Immature natural killer cell (primary cell): ENCODE measurements at regions not wholly inside any gene's neighbourhood (a gene's known extent, or its start where the extent isn't known, plus 50 kb on each side); places are given as distances from the start of the nearest gene placed in this dataset.

Experiments used
- DNase-seq, 3 donors: peaks; one replicate each; pipeline ENCODE4 v3.0.0; 2022; ENCODE audit warnings: mixed read lengths in 1 of 3
- H3K27ac Mint-ChIP-seq, 6 donors: one replicate each; pipeline ENCODE4 v1.8.0; 2020; ENCODE audit warnings: mixed read lengths in 6 of 6, mild to moderate bottlenecking in 5 of 6, inconsistent platforms in 4 of 6, moderate library complexity in 3 of 6
- H3K27me3 Mint-ChIP-seq, 3 donors: one replicate each; pipeline ENCODE4 v1.8.0; 2020 to 2021; ENCODE audit warnings: low read depth in 3 of 3, mild to moderate bottlenecking in 3 of 3, mixed read lengths in 3 of 3, moderate library complexity in 3 of 3, inconsistent platforms in 1 of 3
- H3K36me3 Mint-ChIP-seq, 3 donors: one replicate each; pipeline ENCODE4 v1.8.0; 2020; ENCODE audit warnings: mixed read lengths in 3 of 3, inconsistent platforms in 2 of 3, mild to moderate bottlenecking in 2 of 3
- H3K4me1 Mint-ChIP-seq, 2 donors: one replicate each; pipeline ENCODE4 v1.8.0; 2020; ENCODE audit warnings: inconsistent platforms in 2 of 2, mild to moderate bottlenecking in 2 of 2, mixed read lengths in 2 of 2, moderate library complexity in 1 of 2
- H3K4me3 Mint-ChIP-seq, 5 donors: one replicate each; pipeline ENCODE4 v1.8.0; 2020; ENCODE audit warnings: mild to moderate bottlenecking in 5 of 5, mixed read lengths in 5 of 5, inconsistent platforms in 3 of 5, moderate library complexity in 3 of 5
- H3K9me3 Mint-ChIP-seq, 6 donors: one replicate each; pipeline ENCODE4 v1.8.0; 2020; ENCODE audit warnings: mild to moderate bottlenecking in 6 of 6, mixed read lengths in 6 of 6, inconsistent platforms in 4 of 6, moderate library complexity in 3 of 6

- Mint-ChIP-seq H3K4me3 (no peak overlapping the region), H3K9me3 (no peaks in the 10 kb centered on the region)
Observed at GRCh38 chr3:5312290-5312689, 124.8 kb downstream of the EDEM1 start.

GRCh38 chr3:5314897-5315296 is 127.4 kb downstream of the EDEM1 start:
- Mint-ChIP-seq H3K27me3 (peaks cover 0 to 3% (median 0%) of the 10 kb centered on the region in 3 donors), H3K4me1 (peaks cover 10 to 23% of the 10 kb centered on the region in 2 donors), H3K36me3 (no peaks in the 10 kb centered on the region), H3K9me3 (no peaks in the 10 kb centered on the region), H3K4me3 (no peak overlapping the region), H3K27ac (no peak overlapping the region)
- DNase-seq, result no peak

More at GRCh38 chr3:5312290-5312689, 124.8 kb downstream of the EDEM1 start:
- H3K27me3 Mint-ChIP-seq, result no peaks in the 10 kb centered on the region
- DNase-seq, result no peak
- H3K36me3 Mint-ChIP-seq, result no peaks in the 10 kb centered on the region
- H3K4me1 Mint-ChIP-seq, result peaks cover 0 to under 1% of the 10 kb centered on the region in 2 donors
- H3K27ac Mint-ChIP-seq, result no peak overlapping the region

GRCh38 chr3:5317557-5317956 is 130.1 kb downstream of the EDEM1 start:
- Mint-ChIP-seq H3K9me3 (no peaks in the 10 kb centered on the region), H3K4me3 (no peak overlapping the region), H3K27me3 (peaks cover 0 to 4% (median 0%) of the 10 kb centered on the region in 3 donors), H3K27ac (no peak overlapping the region), H3K4me1 (peaks cover 10 to 23% of the 10 kb centered on the region in 2 donors), H3K36me3 (no peaks in the 10 kb centered on the region)
- DNase-seq, result no peak

GRCh38 chr3:5319454-5319853 is 131.9 kb downstream of the EDEM1 start:
- Mint-ChIP-seq H3K4me1 (peaks cover 10 to 23% of the 10 kb centered on the region in 2 donors), H3K36me3 (no peaks in the 10 kb centered on the region), H3K4me3 (no peak overlapping the region), H3K9me3 (no peaks in the 10 kb centered on the region), H3K27me3 (peaks cover 0 to 10% (median 0%) of the 10 kb centered on the region in 3 donors), H3K27ac (no peak overlapping the region)
- no peak for DNase-seq

- H3K9me3 Mint-ChIP-seq, result peaks cover 0 to 5% (median 0%) of the 10 kb centered on the region in 6 donors
- no peak overlapping the region for H3K4me3 Mint-ChIP-seq
- H3K27ac Mint-ChIP-seq, result no peak overlapping the region
- no peaks in the 10 kb centered on the region for H3K36me3 Mint-ChIP-seq
- peaks cover 10 to 23% of the 10 kb centered on the region in 2 donors for H3K4me1 Mint-ChIP-seq
- DNase-seq, result no peak
- H3K27me3 Mint-ChIP-seq, result peaks cover 2 to 21% (median 2%) of the 10 kb centered on the region in 3 donors
Observed at GRCh38 chr3:5321666-5322340, 134.3 kb downstream of the EDEM1 start.

- Mint-ChIP-seq H3K9me3 (peaks cover 0 to 5% (median under 1%) of the 10 kb centered on the region in 6 donors), H3K4me3 (no peak overlapping the region), H3K27ac (no peak overlapping the region), H3K27me3 (peaks cover 2 to 21% (median 3%) of the 10 kb centered on the region in 3 donors), H3K4me1 (peaks cover 0 to under 1% of the 10 kb centered on the region in 2 donors), H3K36me3 (no peaks in the 10 kb centered on the region)
- no peak for DNase-seq
Observed at GRCh38 chr3:5324780-5325179, 137.3 kb downstream of the EDEM1 start.

GRCh38 chr3:5330152-5330810 is 142.8 kb downstream of the EDEM1 start:
- no peak for DNase-seq
- H3K27me3 Mint-ChIP-seq, result peaks cover 4 to 11% (median 5%) of the 10 kb centered on the region in 3 donors
- no peak overlapping the region for H3K4me3 Mint-ChIP-seq
- no peaks in the 10 kb centered on the region for H3K4me1 Mint-ChIP-seq
- H3K36me3 Mint-ChIP-seq, result no peaks in the 10 kb centered on the region
- peaks cover 0 to 5% (median under 1%) of the 10 kb centered on the region in 6 donors for H3K9me3 Mint-ChIP-seq
- H3K27ac Mint-ChIP-seq, result no peak overlapping the region

GRCh38 chr3:5331567-5332269 is 144.2 kb downstream of the EDEM1 start:
- no peak overlapping the region for H3K27ac Mint-ChIP-seq
- H3K9me3 Mint-ChIP-seq, result peaks cover 0 to 2% (median 0%) of the 10 kb centered on the region in 6 donors

GRCh38 chr3:5332270-5332956 is 144.9 kb downstream of the EDEM1 start:
- H3K9me3 Mint-ChIP-seq, result peaks cover 0 to 2% (median 0%) of the 10 kb centered on the region in 6 donors
- H3K36me3 Mint-ChIP-seq, result no peaks in the 10 kb centered on the region
- H3K27ac Mint-ChIP-seq, result no peak overlapping the region
- no peak overlapping the region for H3K4me3 Mint-ChIP-seq
- DNase-seq, result no peak
- H3K4me1 Mint-ChIP-seq, result no peaks in the 10 kb centered on the region
- H3K27me3 Mint-ChIP-seq, result peaks cover 1 to 3% (median 2%) of the 10 kb centered on the region in 3 donors

More at GRCh38 chr3:5331567-5332269, 144.2 kb downstream of the EDEM1 start:
- no peak overlapping the region for H3K4me3 Mint-ChIP-seq
- H3K27me3 Mint-ChIP-seq, result peaks cover 2 to 6% (median 3%) of the 10 kb centered on the region in 3 donors
- H3K4me1 Mint-ChIP-seq, result no peaks in the 10 kb centered on the region
- DNase-seq, result no peak
- H3K36me3 Mint-ChIP-seq, result no peaks in the 10 kb centered on the region

- Mint-ChIP-seq H3K27ac (no peak overlapping the region), H3K4me3 (no peak overlapping the region), H3K36me3 (no peaks in the 10 kb centered on the region), H3K27me3 (peaks cover 0 to 9% (median 5%) of the 10 kb centered on the region in 3 donors), H3K9me3 (no peaks in the 10 kb centered on the region), H3K4me1 (no peaks in the 10 kb centered on the region)
- DNase-seq, result no peak
Observed at GRCh38 chr3:5339967-5340535, 152.5 kb downstream of the EDEM1 start.

- Mint-ChIP-seq H3K36me3 (no peaks in the 10 kb centered on the region), H3K27me3 (peaks cover 0 to 9% (median 5%) of the 10 kb centered on the region in 3 donors), H3K9me3 (no peaks in the 10 kb centered on the region), H3K4me3 (no peak overlapping the region), H3K4me1 (no peaks in the 10 kb centered on the region), H3K27ac (no peak overlapping the region)
- DNase-seq, result no peak
Observed at GRCh38 chr3:5341610-5342009, 154.1 kb downstream of the EDEM1 start.

GRCh38 chr3:5343459-5343858 is 156.0 kb downstream of the EDEM1 start:
- no peaks in the 10 kb centered on the region for H3K4me1 Mint-ChIP-seq
- H3K27ac Mint-ChIP-seq, result no peak overlapping the region
- H3K9me3 Mint-ChIP-seq, result no peaks in the 10 kb centered on the region
- DNase-seq, result no peak
- no peak overlapping the region for H3K4me3 Mint-ChIP-seq
- H3K36me3 Mint-ChIP-seq, result no peaks in the 10 kb centered on the region
- H3K27me3 Mint-ChIP-seq, result peaks cover 0 to 9% (median 5%) of the 10 kb centered on the region in 3 donors

GRCh38 chr3:5344707-5345106 is 157.2 kb downstream of the EDEM1 start:
- H3K4me3 Mint-ChIP-seq, result no peak overlapping the region
- H3K36me3 Mint-ChIP-seq, result no peaks in the 10 kb centered on the region
- DNase-seq, result no peak
- H3K27me3 Mint-ChIP-seq, result peaks cover 0 to 9% (median 5%) of the 10 kb centered on the region in 3 donors
- H3K4me1 Mint-ChIP-seq, result no peaks in the 10 kb centered on the region
- no peaks in the 10 kb centered on the region for H3K9me3 Mint-ChIP-seq
- H3K27ac Mint-ChIP-seq, result no peak overlapping the region
